Neuronal stem cell (in vitro differentiated cells): ENCODE measurements at regions not wholly inside any gene's neighbourhood (a gene's known extent, or its start where the extent isn't known, plus 50 kb on each side); places are given as distances from the start of the nearest gene placed in this dataset.
"Not testable (repeated sequence)": the region's sequence is repeated elsewhere in the genome, so short reads cannot be mapped to it uniquely, and the experiment has no call there.

Source experiments
- DNase-seq: peaks from one replicate; pipeline ENCODE4 v3.0.0-alpha.2; 2013; ENCODE audit warnings: low spot score
- H2AFZ ChIP-seq: one replicate; pipeline ENCODE4 v1.6.1; 2013; ENCODE audit warnings: mild to moderate bottlenecking, low read length, inconsistent platforms
- H2AK5ac ChIP-seq: 2 replicates; pipeline ENCODE4 v1.6.1; 2013; ENCODE audit warnings: low read depth, mild to moderate bottlenecking, inconsistent platforms, low read length, moderate library complexity, mixed read lengths
- H2BK120ac ChIP-seq: 2 replicates; pipeline ENCODE4 v1.6.1; 2013; ENCODE audit warnings: low read depth, mild to moderate bottlenecking, inconsistent platforms, low read length, moderate library complexity, mixed read lengths
- H2BK12ac ChIP-seq: one replicate; pipeline ENCODE4 v1.6.1; 2013; ENCODE audit warnings: low read length, inconsistent platforms
- H2BK15ac ChIP-seq: 2 replicates; pipeline ENCODE4 v1.6.1; 2013; ENCODE audit warnings: mild to moderate bottlenecking, low read length, inconsistent platforms, mixed read lengths
- H2BK5ac ChIP-seq: one replicate; pipeline ENCODE4 v1.6.1; 2013; ENCODE audit warnings: inconsistent platforms, mild to moderate bottlenecking, low read length, moderate library complexity
- H3K14ac ChIP-seq: one replicate; pipeline ENCODE4 v1.6.1; 2013; ENCODE audit warnings: low read length, inconsistent platforms
- H3K18ac ChIP-seq: 2 replicates; pipeline ENCODE4 v1.6.1; 2013; ENCODE audit warnings: low read length, inconsistent platforms
- H3K23ac ChIP-seq: 2 replicates; pipeline ENCODE4 v1.6.1; 2013; ENCODE audit warnings: low read depth, mild to moderate bottlenecking, mixed read lengths, low read length, inconsistent platforms; ENCODE audit not compliant: poor library complexity
- H3K27ac ChIP-seq: replicated peaks from 3 replicates; pipeline ENCODE4 v1.5.1; 2013; ENCODE audit warnings: low read length, inconsistent platforms
- H3K27me3 ChIP-seq, 3 experiments: 2 replicates each; pipeline ENCODE4 v1.6.1; 2013; ENCODE audit warnings: low read length in 3 of 3, mild to moderate bottlenecking in 2 of 3, inconsistent platforms in 1 of 3, low read depth in 1 of 3, mixed read lengths in 1 of 3, moderate library complexity in 1 of 3; ENCODE audit not compliant: control insufficient read depth in 3 of 3, insufficient read depth in 3 of 3
- H3K36me3 ChIP-seq, 2 donors: replicated peaks in 1 of 2; 2 replicates each; pipeline ENCODE4 v1.6.1; 2013; ENCODE audit warnings: low read length in 2 of 2; ENCODE audit not compliant: control insufficient read depth in 2 of 2, insufficient read depth in 2 of 2
- H3K4ac ChIP-seq: 2 replicates; pipeline ENCODE4 v1.6.1; 2013; ENCODE audit warnings: inconsistent platforms, mild to moderate bottlenecking, low read length, moderate library complexity
- H3K4me1 ChIP-seq, 2 donors: 1 replicate in 1 of 2; 2 replicates in 1 of 2; pipeline ENCODE4 v1.6.1; 2013; ENCODE audit warnings: low read length in 2 of 2, low read depth in 1 of 2; ENCODE audit not compliant: control insufficient read depth in 2 of 2, insufficient read depth in 1 of 2
- H3K4me2 ChIP-seq: one replicate; pipeline ENCODE4 v1.6.1; 2013; ENCODE audit warnings: mild to moderate bottlenecking, low read length, inconsistent platforms; ENCODE audit not compliant: insufficient read depth, poor library complexity, severe bottlenecking
- H3K4me3 ChIP-seq, 2 donors: 2 replicates each; pipeline ENCODE4 v1.5.1; 2013; ENCODE audit warnings: low read length in 2 of 2, mild to moderate bottlenecking in 2 of 2, inconsistent platforms in 1 of 2, moderate library complexity in 1 of 2
- H3K79me1 ChIP-seq: one replicate; pipeline ENCODE4 v1.6.1; 2013; ENCODE audit warnings: low read depth, mild to moderate bottlenecking, inconsistent platforms, low read length, moderate library complexity
- H3K9ac ChIP-seq: one replicate; pipeline ENCODE4 v1.6.1; 2013; ENCODE audit warnings: mild to moderate bottlenecking, low read depth, low read length, inconsistent platforms; ENCODE audit not compliant: poor library complexity
- H3K9me3 ChIP-seq, 2 donors: replicated peaks in 1 of 2; 2 replicates each; pipeline versions ENCODE3 to v1.6.1; 2013; ENCODE audit warnings: low read length in 2 of 2, mild to moderate bottlenecking in 2 of 2, inconsistent platforms in 1 of 2, low read depth in 1 of 2, mixed read lengths in 1 of 2, moderate library complexity in 1 of 2; ENCODE audit not compliant: control insufficient read depth in 2 of 2, insufficient read depth in 1 of 2
- H4K8ac ChIP-seq: one replicate; pipeline ENCODE4 v1.6.1; 2013; ENCODE audit warnings: low read depth, mild to moderate bottlenecking, inconsistent platforms, low read length, moderate library complexity
- H4K91ac ChIP-seq: one replicate; pipeline ENCODE4 v1.6.1; 2013; ENCODE audit warnings: low read length, low read depth, mild to moderate bottlenecking, inconsistent platforms; ENCODE audit not compliant: poor library complexity
- WGBS, 2 donors: extraction: QIAGEN DNeasy Blood & Tissue Kit; methylation state at CpG; one replicate each; pipeline ENCODE4 v1.1.7; 2013; ENCODE audit warnings: missing lambda C conversion rate in 2 of 2, mixed read lengths in 1 of 2; ENCODE audit not compliant: insufficient read length in 2 of 2, insufficient replicate concordance in 1 of 2; ENCODE audit errors: extremely low coverage in 2 of 2; 5-methylcytosine and 5-hydroxymethylcytosine counted together

DNA sequence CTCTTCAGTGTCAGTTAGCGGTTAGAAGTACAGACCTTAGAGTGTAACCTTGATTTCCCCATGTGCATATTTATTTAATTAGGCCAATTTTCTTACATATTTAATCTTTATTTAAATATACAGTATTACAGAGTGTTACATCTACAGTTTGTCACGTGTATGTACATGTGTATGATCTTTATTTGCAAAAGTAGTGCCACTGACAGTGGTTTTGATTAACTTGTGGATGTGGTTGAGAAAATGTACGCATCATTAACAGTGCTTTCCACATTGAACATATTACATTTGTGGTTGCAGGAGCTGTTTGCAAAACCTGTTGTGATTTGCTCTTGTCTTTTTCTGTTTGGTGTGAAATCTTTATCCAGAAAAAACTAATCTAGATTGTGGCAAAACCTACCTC is 535.5 kb downstream of the FLRT2 start:
- Histone ChIP-seq H2BK15ac (no peak overlapping the region), H3K14ac (no peak overlapping the region), H3K18ac (no peak overlapping the region), H3K23ac (no peak overlapping the region), H3K9me3 (no peaks in the 10 kb centered on the region), H3K36me3 (no peaks in the 10 kb centered on the region), H4K91ac (no peak overlapping the region), H4K8ac (no peak overlapping the region), H3K79me1 (no peaks in the 10 kb centered on the region), H3K4me2 (no peak overlapping the region), H3K4me3 (no peak overlapping the region), H3K4ac (no peak overlapping the region), H3K4me1 (no peaks in the 10 kb centered on the region), H2AK5ac (no peak overlapping the region), H2AFZ (no peak overlapping the region), H2BK120ac (no peak overlapping the region), H3K9ac (no peak overlapping the region), H2BK12ac (no peak overlapping the region), H2BK5ac (no peak overlapping the region), H3K27me3 (no peaks in the 10 kb centered on the region), H3K27ac (no peak overlapping the region)
- no peak for DNase-seq
- WGBS, 2 donors = no CpG with 5 or more reads among the region's 3 CpGs

GRCh38 chr14:86064595-86064994 is 534.7 kb downstream of the FLRT2 start:
- not testable (repeated sequence) for H3K14ac ChIP-seq, H3K4me2 ChIP-seq, H3K27me3 ChIP-seq, H2BK5ac ChIP-seq, H3K9me3 ChIP-seq, H3K27ac ChIP-seq, H2AFZ ChIP-seq, H4K8ac ChIP-seq, H2BK12ac ChIP-seq, H2BK120ac ChIP-seq, H3K18ac ChIP-seq, H2AK5ac ChIP-seq, H3K36me3 ChIP-seq, H2BK15ac ChIP-seq, H3K79me1 ChIP-seq, H3K4me1 ChIP-seq, DNase-seq, H4K91ac ChIP-seq, H3K9ac ChIP-seq, H3K4ac ChIP-seq, H3K4me3 ChIP-seq, H3K23ac ChIP-seq

- no peak overlapping the region for H2BK12ac ChIP-seq
- H3K23ac ChIP-seq = no peak overlapping the region
- no peaks in the 10 kb centered on the region for H3K4me1 ChIP-seq
- WGBS, 2 donors = no CpG with 5 or more reads among the region's 3 CpGs
- H3K27ac ChIP-seq = no peak overlapping the region
- no peaks in the 10 kb centered on the region for H3K9me3 ChIP-seq
- H3K79me1 ChIP-seq = no peaks in the 10 kb centered on the region
- no peak overlapping the region for H2AFZ ChIP-seq
- no peak overlapping the region for H2BK5ac ChIP-seq
- no peak overlapping the region for H2AK5ac ChIP-seq
- H4K91ac ChIP-seq = no peak overlapping the region
- no peak overlapping the region for H4K8ac ChIP-seq
- H3K4ac ChIP-seq = no peak overlapping the region
- no peak overlapping the region for H3K14ac ChIP-seq
- DNase-seq = no peak
- H2BK120ac ChIP-seq = no peak overlapping the region
- no peaks in the 10 kb centered on the region for H3K27me3 ChIP-seq
- no peak overlapping the region for H3K9ac ChIP-seq
- no peak overlapping the region for H2BK15ac ChIP-seq
- H3K18ac ChIP-seq = no peak overlapping the region
- no peaks in the 10 kb centered on the region for H3K36me3 ChIP-seq
- H3K4me2 ChIP-seq = no peak overlapping the region
- no peak overlapping the region for H3K4me3 ChIP-seq
Measured at GRCh38 chr14:86057018-86057667, 527.2 kb downstream of the FLRT2 start.

GRCh38 chr14:86055512-86056075 is 525.6 kb downstream of the FLRT2 start:
- Histone ChIP-seq H2BK5ac (no peak overlapping the region), H3K4ac (no peak overlapping the region), H3K36me3 (no peaks in the 10 kb centered on the region), H3K23ac (no peak overlapping the region), H3K14ac (no peak overlapping the region), H3K4me2 (no peak overlapping the region), H2BK12ac (no peak overlapping the region), H4K91ac (no peak overlapping the region), H3K4me1 (no peaks in the 10 kb centered on the region), H3K9ac (no peak overlapping the region), H3K18ac (no peak overlapping the region), H2AK5ac (no peak overlapping the region), H2BK120ac (no peak overlapping the region), H2BK15ac (no peak overlapping the region), H3K79me1 (no peaks in the 10 kb centered on the region), H2AFZ (no peak overlapping the region), H3K9me3 (no peaks in the 10 kb centered on the region), H3K4me3 (no peak overlapping the region), H3K27me3 (no peaks in the 10 kb centered on the region), H4K8ac (no peak overlapping the region), H3K27ac (no peak overlapping the region)
- WGBS, 2 donors = no CpG with 5 or more reads among the region's 3 CpGs
- DNase-seq = no peak
